H1 (cell line): ENCODE measurements at regions not wholly inside any gene's neighbourhood (a gene's known extent, or its start where the extent isn't known, plus 50 kb on each side); places are given as distances from the start of the nearest gene placed in this dataset.

Source experiments
- TBP ChIP-seq: IDR thresholded peaks from 2 replicates; pipeline ENCODE4 v1.6.1; 2011; ENCODE audit warnings: low read depth, low read length, improper control_type of control experiment

- TF ChIP-seq TBP, result no peak
These were observed 197.7 kb downstream of the SLITRK6 start (continued) for GRCh38 chr13:85601526-85601925.
